Keratinocyte (primary cell): ENCODE measurements at regions not wholly inside any gene's neighbourhood (a gene's known extent, or its start where the extent isn't known, plus 50 kb on each side); places are given as distances from the start of the nearest gene placed in this dataset.

Source experiments
- EZH2 ChIP-seq: IDR thresholded peaks from one replicate; pipeline ENCODE4 v1.6.1; 2012; ENCODE audit warnings: inconsistent platforms, mild to moderate bottlenecking, low read length, moderate library complexity
- TF ChIP-seq, protein P1 (sequence below), 3 experiments: IDR thresholded peaks in 1 of 3; conservative IDR thresholded peaks in 1 of 3; optimal IDR thresholded peaks in 1 of 3; 2 replicates in 2 of 3; 3 replicates in 1 of 3; pipeline versions ENCODE3 to v1.5.1; 2011; ENCODE audit warnings: low read length in 3 of 3, mild to moderate bottlenecking in 3 of 3, moderate library complexity in 2 of 3, control low read depth in 1 of 3, inconsistent platforms in 1 of 3; ENCODE audit not compliant: insufficient read depth in 2 of 3; ENCODE audit errors: extremely low read depth in 1 of 3

DNA sequence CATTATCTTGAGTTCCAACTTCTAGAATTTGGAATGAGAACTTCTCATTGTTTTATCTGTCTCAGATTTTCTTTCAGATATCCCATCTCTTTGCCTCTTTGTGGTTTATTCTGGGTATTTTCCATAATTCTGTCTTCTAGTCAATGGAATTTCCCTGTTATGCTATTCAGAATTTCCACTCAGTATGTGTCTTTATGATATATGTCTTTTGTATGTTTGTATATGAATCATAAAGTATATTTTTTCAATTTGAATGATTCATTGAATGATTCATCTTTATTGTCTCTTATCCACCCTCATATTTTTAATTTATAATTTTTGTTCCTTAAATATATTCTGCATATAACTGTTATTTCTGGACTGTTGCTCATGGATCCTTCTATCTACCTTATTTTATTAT lies 729.7 kb upstream of the GOT2 start:
- TF ChIP-seq, protein P1, sequence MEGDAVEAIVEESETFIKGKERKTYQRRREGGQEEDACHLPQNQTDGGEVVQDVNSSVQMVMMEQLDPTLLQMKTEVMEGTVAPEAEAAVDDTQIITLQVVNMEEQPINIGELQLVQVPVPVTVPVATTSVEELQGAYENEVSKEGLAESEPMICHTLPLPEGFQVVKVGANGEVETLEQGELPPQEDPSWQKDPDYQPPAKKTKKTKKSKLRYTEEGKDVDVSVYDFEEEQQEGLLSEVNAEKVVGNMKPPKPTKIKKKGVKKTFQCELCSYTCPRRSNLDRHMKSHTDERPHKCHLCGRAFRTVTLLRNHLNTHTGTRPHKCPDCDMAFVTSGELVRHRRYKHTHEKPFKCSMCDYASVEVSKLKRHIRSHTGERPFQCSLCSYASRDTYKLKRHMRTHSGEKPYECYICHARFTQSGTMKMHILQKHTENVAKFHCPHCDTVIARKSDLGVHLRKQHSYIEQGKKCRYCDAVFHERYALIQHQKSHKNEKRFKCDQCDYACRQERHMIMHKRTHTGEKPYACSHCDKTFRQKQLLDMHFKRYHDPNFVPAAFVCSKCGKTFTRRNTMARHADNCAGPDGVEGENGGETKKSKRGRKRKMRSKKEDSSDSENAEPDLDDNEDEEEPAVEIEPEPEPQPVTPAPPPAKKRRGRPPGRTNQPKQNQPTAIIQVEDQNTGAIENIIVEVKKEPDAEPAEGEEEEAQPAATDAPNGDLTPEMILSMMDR (optimal IDR thresholded peaks at IDR 0.05 in 1 of 3, IDR thresholded peaks at IDR 0.05 in 1 of 3, conservative IDR thresholded peaks at IDR 0.05 in 1 of 3; ENCODE audit: extremely low read depth in 1 of 3, insufficient read depth in 2 of 3, low read length in 3 of 3) = no peak
- TF ChIP-seq EZH2 = no peak
